NCI-H82 (cell line): ENCODE measurements at regions not wholly inside any gene's neighbourhood (a gene's known extent, or its start where the extent isn't known, plus 50 kb on each side); places are given as distances from the start of the nearest gene placed in this dataset.

ENCODE experiments used
- DNase-seq: peaks from one replicate; lab custom pipeline; 2025; lab: John Stamatoyannopoulos, UW

GRCh38 chr7:112882991-112883390 is 92.8 kb upstream of the TMEM168 start:
- no peak for DNase-seq

GRCh38 chr7:112882511-112882910 is 92.3 kb upstream of the TMEM168 start:
- DNase-seq, result no peak

GRCh38 chr7:112882022-112882421 is 91.8 kb upstream of the TMEM168 start:
- no peak for DNase-seq

GRCh38 chr7:112880818-112881418 is 90.7 kb upstream of the TMEM168 start:
- peak; percentile 68 for DNase-seq

GRCh38 chr7:112877691-112878460 is 87.7 kb upstream of the TMEM168 start:
- DNase-seq, result peak; percentile 23

- no peak for DNase-seq
Observed at GRCh38 chr7:112876877-112877276, 86.7 kb upstream of the TMEM168 start.

GRCh38 chr7:112874909-112875308 is 84.7 kb upstream of the TMEM168 start:
- DNase-seq, result peak; percentile 12

GRCh38 chr7:112873831-112874553 is 83.8 kb upstream of the TMEM168 start:
- DNase-seq, result no peak

GRCh38 chr7:112869111-112869774 is 79.0 kb upstream of the TMEM168 start:
- peak; percentile 54 for DNase-seq

- no peak for DNase-seq
Observed at GRCh38 chr7:112868609-112869008, 78.4 kb upstream of the TMEM168 start.

- no peak for DNase-seq
Observed at GRCh38 chr7:112866424-112866823, 76.2 kb upstream of the TMEM168 start.

GRCh38 chr7:112864380-112864779 is 74.2 kb upstream of the TMEM168 start:
- DNase-seq, result no peak

GRCh38 chr7:112858838-112859237 is 68.6 kb upstream of the TMEM168 start:
- no peak for DNase-seq

GRCh38 chr7:112855227-112855626 is 65.0 kb upstream of the TMEM168 start:
- DNase-seq, result peak; percentile 52

- no peak for DNase-seq
Observed at GRCh38 chr7:112854169-112854568, 64.0 kb upstream of the TMEM168 start.

GRCh38 chr7:112853422-112853821 is 63.2 kb upstream of the TMEM168 start:
- DNase-seq, result no peak

GRCh38 chr7:112843151-112843550 is 53.0 kb upstream of the TMEM168 start:
- no peak for DNase-seq
